Activated CD8-positive, alpha-beta memory T cell treated with anti-CD3 and anti-CD28 coated beads, Interleukin-2, amount 10 ng/mL, durations not matched to agents 7 days and 5 days (primary cell): ENCODE measurements at regions not wholly inside any gene's neighbourhood (a gene's known extent, or its start where the extent isn't known, plus 50 kb on each side); places are given as distances from the start of the nearest gene placed in this dataset.

Experiments used
- ATAC-seq: fragments of 150-1000 bp; cut with Tn5 transposase; one replicate; pipeline ENCODE4 v1.10.0; 2021; ENCODE audit warnings: moderate library complexity
- CTCF ChIA-PET: fragments of 350-600 bp; sonication (Branson Sonifier 250); formaldehyde crosslinking; loops from one replicate; lab custom pipeline; 2021; ENCODE audit warnings: antibody characterized with exemption; lab: Charles Lee
- DNase-seq: peaks from one replicate; pipeline ENCODE4 v3.0.0-alpha.2; 2020
- H3K27ac Mint-ChIP-seq: one replicate; pipeline ENCODE4 v1.8.0; 2021; ENCODE audit warnings: mild to moderate bottlenecking, mixed read lengths
- H3K27me3 Mint-ChIP-seq: one replicate; pipeline ENCODE4 v1.8.0; 2021; ENCODE audit warnings: mixed read lengths
- H3K36me3 Mint-ChIP-seq: one replicate; pipeline ENCODE4 v1.8.0; 2021; ENCODE audit warnings: mild to moderate bottlenecking, mixed read lengths
- H3K4me1 Mint-ChIP-seq: one replicate; pipeline ENCODE4 v1.8.0; 2021; ENCODE audit warnings: mixed read lengths
- H3K4me3 Mint-ChIP-seq: one replicate; pipeline ENCODE4 v1.8.0; 2021; ENCODE audit warnings: mild to moderate bottlenecking, moderate library complexity, mixed read lengths
- H3K9me3 Mint-ChIP-seq: one replicate; pipeline ENCODE4 v1.8.0; 2022; ENCODE audit warnings: low read depth, mixed read lengths

GRCh38 chr2:407630-408029 is 119.7 kb upstream of the ALKAL2 start:
- Mint-ChIP-seq H3K27me3 (peaks cover 10% of the 10 kb centered on the region), H3K9me3 (peaks cover 4% of the 10 kb centered on the region), H3K4me1 (peaks cover 2% of the 10 kb centered on the region), H3K27ac (no peak overlapping the region), H3K4me3 (no peak overlapping the region), H3K36me3 (peaks cover 3% of the 10 kb centered on the region)
- ATAC-seq (no peak), DNase-seq (no peak)
- CTCF ChIA-PET = no interaction called here

GRCh38 chr2:406876-407275 is 119.0 kb upstream of the ALKAL2 start:
- CTCF ChIA-PET = no interaction called here
- Mint-ChIP-seq H3K9me3 (peaks cover 4% of the 10 kb centered on the region), H3K4me1 (peaks cover 2% of the 10 kb centered on the region), H3K27ac (no peak overlapping the region), H3K27me3 (peaks cover 5% of the 10 kb centered on the region), H3K36me3 (peaks cover 3% of the 10 kb centered on the region), H3K4me3 (no peak overlapping the region)
- ATAC-seq = no peak
- DNase-seq = no peak

GRCh38 chr2:406231-406630 is 118.3 kb upstream of the ALKAL2 start:
- DNase-seq (no peak), ATAC-seq (no peak)
- Mint-ChIP-seq H3K4me3 (no peak overlapping the region), H3K9me3 (peaks cover 4% of the 10 kb centered on the region), H3K27me3 (peaks cover 1% of the 10 kb centered on the region), H3K4me1 (peaks cover 2% of the 10 kb centered on the region), H3K36me3 (peaks cover 3% of the 10 kb centered on the region), H3K27ac (no peak overlapping the region)
- CTCF ChIA-PET = no interaction called here

GRCh38 chr2:404581-404980 is 116.7 kb upstream of the ALKAL2 start:
- no peaks in the 10 kb centered on the region for H3K27me3 Mint-ChIP-seq
- peaks cover 2% of the 10 kb centered on the region for H3K4me1 Mint-ChIP-seq
- no peak overlapping the region for H3K27ac Mint-ChIP-seq
- CTCF ChIA-PET = no interaction called here
- peaks cover 4% of the 10 kb centered on the region for H3K9me3 Mint-ChIP-seq
- H3K4me3 Mint-ChIP-seq = no peak overlapping the region
- ATAC-seq (no peak), DNase-seq (no peak)
- peaks cover 3% of the 10 kb centered on the region for H3K36me3 Mint-ChIP-seq

- Mint-ChIP-seq H3K4me1 (peaks cover 2% of the 10 kb centered on the region), H3K4me3 (no peak overlapping the region), H3K36me3 (peaks cover 3% of the 10 kb centered on the region), H3K27me3 (no peaks in the 10 kb centered on the region), H3K9me3 (peaks cover 4% of the 10 kb centered on the region), H3K27ac (no peak overlapping the region)
- CTCF ChIA-PET = no interaction called here
- ATAC-seq (no peak), DNase-seq (no peak)
These were observed 115.8 kb upstream of the ALKAL2 start for GRCh38 chr2:403682-404081.

GRCh38 chr2:402721-403120 is 114.8 kb upstream of the ALKAL2 start:
- ATAC-seq (no peak), DNase-seq (no peak)
- Mint-ChIP-seq H3K36me3 (peaks cover 3% of the 10 kb centered on the region), H3K27me3 (no peaks in the 10 kb centered on the region), H3K4me3 (no peak overlapping the region), H3K27ac (no peak overlapping the region), H3K4me1 (peaks cover 2% of the 10 kb centered on the region), H3K9me3 (peaks cover 4% of the 10 kb centered on the region)
- CTCF ChIA-PET = no interaction called here

- CTCF ChIA-PET = no interaction called here
These were observed 114.3 kb upstream of the ALKAL2 start for GRCh38 chr2:402206-402605.

GRCh38 chr2:401019-401679 is 113.3 kb upstream of the ALKAL2 start:
- Mint-ChIP-seq H3K9me3 (peaks cover 4% of the 10 kb centered on the region), H3K36me3 (peaks cover 3% of the 10 kb centered on the region), H3K27me3 (no peaks in the 10 kb centered on the region), H3K4me1 (peaks cover 2% of the 10 kb centered on the region), H3K27ac (no peak overlapping the region), H3K4me3 (no peak overlapping the region)
- no peak for DNase-seq
- CTCF ChIA-PET = no interaction called here
- no peak for ATAC-seq

More at GRCh38 chr2:402206-402605, 114.3 kb upstream of the ALKAL2 start:
- H3K27ac Mint-ChIP-seq = no peak overlapping the region
- no peak overlapping the region for H3K4me3 Mint-ChIP-seq
- peaks cover 4% of the 10 kb centered on the region for H3K9me3 Mint-ChIP-seq
- ATAC-seq = no peak
- H3K27me3 Mint-ChIP-seq = no peaks in the 10 kb centered on the region
- peaks cover 3% of the 10 kb centered on the region for H3K36me3 Mint-ChIP-seq
- peaks cover 2% of the 10 kb centered on the region for H3K4me1 Mint-ChIP-seq
- DNase-seq = no peak

- H3K4me1 Mint-ChIP-seq = peaks cover 16% of the 10 kb centered on the region
- no peaks in the 10 kb centered on the region for H3K27me3 Mint-ChIP-seq
- CTCF ChIA-PET = no interaction called here
- H3K27ac Mint-ChIP-seq = no peak overlapping the region
- DNase-seq (no peak), ATAC-seq (no peak)
- H3K9me3 Mint-ChIP-seq = peaks cover under 1% of the 10 kb centered on the region
- H3K36me3 Mint-ChIP-seq = peaks cover under 1% of the 10 kb centered on the region
- H3K4me3 Mint-ChIP-seq = no peak overlapping the region
These were observed 110.0 kb upstream of the ALKAL2 start for GRCh38 chr2:397926-398325.

GRCh38 chr2:397521-397920 is 109.6 kb upstream of the ALKAL2 start:
- no peak overlapping the region for H3K4me3 Mint-ChIP-seq
- peaks cover 19% of the 10 kb centered on the region for H3K4me1 Mint-ChIP-seq
- CTCF ChIA-PET = no interaction called here
- no peaks in the 10 kb centered on the region for H3K36me3 Mint-ChIP-seq
- ATAC-seq (no peak), DNase-seq (no peak)
- H3K27me3 Mint-ChIP-seq = no peaks in the 10 kb centered on the region
- no peak overlapping the region for H3K27ac Mint-ChIP-seq
- H3K9me3 Mint-ChIP-seq = no peaks in the 10 kb centered on the region

- Mint-ChIP-seq H3K36me3 (no peaks in the 10 kb centered on the region), H3K4me1 (peaks cover 20% of the 10 kb centered on the region), H3K9me3 (no peaks in the 10 kb centered on the region), H3K27ac (no peak overlapping the region), H3K4me3 (no peak overlapping the region), H3K27me3 (no peaks in the 10 kb centered on the region)
- ATAC-seq (no peak), DNase-seq (no peak)
- CTCF ChIA-PET = no interaction called here
These were observed 109.0 kb upstream of the ALKAL2 start for GRCh38 chr2:396903-397302.

GRCh38 chr2:395886-396285 is 108.0 kb upstream of the ALKAL2 start:
- peaks cover 20% of the 10 kb centered on the region for H3K4me1 Mint-ChIP-seq
- no peaks in the 10 kb centered on the region for H3K9me3 Mint-ChIP-seq
- ATAC-seq = no peak
- no peak for DNase-seq
- H3K36me3 Mint-ChIP-seq = no peaks in the 10 kb centered on the region
- H3K4me3 Mint-ChIP-seq = no peak overlapping the region
- no peaks in the 10 kb centered on the region for H3K27me3 Mint-ChIP-seq
- CTCF ChIA-PET = no interaction called here
- H3K27ac Mint-ChIP-seq = no peak overlapping the region

- H3K4me3 Mint-ChIP-seq = peak overlapping the region; percentile 71
- H3K36me3 Mint-ChIP-seq = no peaks in the 10 kb centered on the region
- H3K4me1 Mint-ChIP-seq = peaks cover 20% of the 10 kb centered on the region
- DNase-seq = peak; percentile 86
- no peaks in the 10 kb centered on the region for H3K27me3 Mint-ChIP-seq
- peaks cover 2% of the 10 kb centered on the region for H3K9me3 Mint-ChIP-seq
- H3K27ac Mint-ChIP-seq = peak overlapping the region; percentile 83
- peak; percentile 92 for ATAC-seq
- CTCF ChIA-PET = interaction anchor here (1.9 kb wide), 1 partner anchor 44 kb away, joined by 5 read pairs; no protein-coding TSS in a partner anchor
These were observed 106.1 kb upstream of the ALKAL2 start for GRCh38 chr2:393711-394696.

GRCh38 chr2:392926-393280 is 105.0 kb upstream of the ALKAL2 start:
- Mint-ChIP-seq H3K27me3 (no peaks in the 10 kb centered on the region), H3K4me3 (no peak overlapping the region), H3K27ac (no peak overlapping the region), H3K4me1 (peaks cover 20% of the 10 kb centered on the region), H3K36me3 (no peaks in the 10 kb centered on the region), H3K9me3 (peaks cover 4% of the 10 kb centered on the region)
- ATAC-seq (no peak), DNase-seq (no peak)
- CTCF ChIA-PET = interaction anchor here (1.9 kb wide), 1 partner anchor 45 kb away, joined by 5 read pairs; no protein-coding TSS in a partner anchor
